ENCODE measurements at regions not wholly inside any gene's neighbourhood (a gene's known extent, or its start where the extent isn't known, plus 50 kb on each side); places are given as distances from the start of the nearest gene placed in this dataset.
A peak's percentile ranks its signal among the peaks of the same experiment; 100 is the strongest.

DNA sequence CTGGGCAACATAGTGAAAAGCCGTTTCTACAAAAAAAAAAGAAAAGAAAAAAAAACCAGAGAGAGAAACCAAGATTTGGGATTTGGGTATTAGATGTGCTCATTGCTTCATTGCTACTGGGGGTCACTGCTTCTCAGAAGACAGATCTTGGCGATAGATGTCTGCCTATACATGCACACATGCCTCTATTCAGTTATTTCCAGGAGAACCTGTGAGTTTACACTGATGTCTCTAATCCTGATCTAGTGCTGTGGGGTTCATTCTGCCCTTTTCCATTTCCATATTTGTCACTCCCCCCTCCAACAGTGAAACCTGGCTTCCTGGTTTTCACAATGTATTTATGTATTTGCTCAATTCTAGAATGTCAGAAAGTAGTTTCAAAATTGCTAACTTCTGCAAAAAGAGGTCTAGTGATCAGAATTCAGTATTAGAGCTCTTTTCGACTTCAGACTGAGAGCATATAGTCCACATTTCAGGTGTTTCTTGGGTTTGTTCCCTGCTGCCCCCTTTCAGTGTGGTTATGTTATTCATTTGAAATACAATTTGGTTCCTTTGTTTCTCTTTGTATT, 111.0 kb downstream of the SLC25A47 start (continued):
- no peak for TF ChIP-seq CTCF (IDR thresholded peaks at IDR 0.05)

GRCh38 chr14:100434911-100435438, 111.8 kb downstream of the SLC25A47 start:
- Mint-ChIP-seq H3K4me3 (no peak overlapping the region), H3K4me1 (peaks cover 6% of the 10 kb centered on the region), H3K9me3 (no peaks in the 10 kb centered on the region), H3K36me3 (no peaks in the 10 kb centered on the region), H3K27ac (no peak overlapping the region), H3K27me3 (ENCODE audit: low read depth) (no peaks in the 10 kb centered on the region)
- no peak for DNase-seq (ENCODE audit: low spot score)
- ChIA-PET CTCF (interaction anchor here (0.9 to 3.3 kb wide), 4 partner anchors 17 to 221 kb away, joined by 3 to 15 read pairs (median 7); no protein-coding TSS in a partner anchor), POLR2A (no interaction called here)
- no peak for TF ChIP-seq JUN (CRISPR knock-in tag; IDR thresholded peaks at IDR 0.05)
- no peak for TF ChIP-seq CREB1 (CRISPR knock-in tag; IDR thresholded peaks at IDR 0.05)
- no peak for TF ChIP-seq NR2C2 (CRISPR knock-in tag; IDR thresholded peaks at IDR 0.05)
- TF ChIP-seq MAX (CRISPR knock-in tag; IDR thresholded peaks at IDR 0.05) = no peak
- TF ChIP-seq, protein P1, sequence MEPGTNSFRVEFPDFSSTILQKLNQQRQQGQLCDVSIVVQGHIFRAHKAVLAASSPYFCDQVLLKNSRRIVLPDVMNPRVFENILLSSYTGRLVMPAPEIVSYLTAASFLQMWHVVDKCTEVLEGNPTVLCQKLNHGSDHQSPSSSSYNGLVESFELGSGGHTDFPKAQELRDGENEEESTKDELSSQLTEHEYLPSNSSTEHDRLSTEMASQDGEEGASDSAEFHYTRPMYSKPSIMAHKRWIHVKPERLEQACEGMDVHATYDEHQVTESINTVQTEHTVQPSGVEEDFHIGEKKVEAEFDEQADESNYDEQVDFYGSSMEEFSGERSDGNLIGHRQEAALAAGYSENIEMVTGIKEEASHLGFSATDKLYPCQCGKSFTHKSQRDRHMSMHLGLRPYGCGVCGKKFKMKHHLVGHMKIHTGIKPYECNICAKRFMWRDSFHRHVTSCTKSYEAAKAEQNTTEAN (CRISPR knock-in tag; IDR thresholded peaks at IDR 0.05) = no peak
- no peak for TF ChIP-seq E2F4 (CRISPR knock-in tag; IDR thresholded peaks at IDR 0.05; ENCODE audit: borderline replicate concordance, low read depth)
- no peak for TF ChIP-seq IRF2 (CRISPR knock-in tag; IDR thresholded peaks at IDR 0.05; ENCODE audit: borderline replicate concordance, low read depth)
- TF ChIP-seq SMAD3 (CRISPR knock-in tag; IDR thresholded peaks at IDR 0.05; ENCODE audit: borderline replicate concordance) = no peak
- no peak for TF ChIP-seq IRF1 (CRISPR knock-in tag; IDR thresholded peaks at IDR 0.05)
- no peak for TF ChIP-seq FOXJ3 (CRISPR knock-in tag; IDR thresholded peaks at IDR 0.05; ENCODE audit: borderline replicate concordance)
- no peak for TF ChIP-seq TCF7 (CRISPR knock-in tag; IDR thresholded peaks at IDR 0.05; ENCODE audit: low read depth)
- no peak for ATAC-seq

DNA sequence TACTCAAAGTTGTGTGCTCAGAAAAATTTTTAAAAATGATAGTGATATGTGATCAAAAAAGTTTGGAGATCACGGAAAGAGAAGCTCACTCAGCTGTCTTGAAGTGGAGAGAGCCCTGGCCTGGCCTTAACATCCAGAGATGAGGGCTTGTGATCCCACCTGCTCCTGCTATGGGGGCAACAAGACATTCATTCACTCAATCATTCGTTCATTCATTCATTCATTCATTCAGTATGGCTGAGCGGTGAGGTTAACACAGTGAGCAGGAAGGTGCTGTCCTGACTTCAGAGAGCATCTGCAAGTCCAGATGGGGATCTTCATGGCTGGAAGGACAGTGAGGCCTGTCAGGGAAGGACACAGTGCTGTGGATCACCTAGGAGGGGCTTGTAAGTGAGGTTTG, 112.3 kb downstream of the SLC25A47 start:
- no peak for ATAC-seq

More for the DNA sequence above, 112.3 kb downstream of the SLC25A47 start:
- DNase-seq (ENCODE audit: low spot score) = no peak
- Mint-ChIP-seq H3K4me3 (no peak overlapping the region), H3K27me3 (ENCODE audit: low read depth) (no peaks in the 10 kb centered on the region), H3K4me1 (peaks cover 11% of the 10 kb centered on the region), H3K27ac (0 out of 2 replicates have a peak overlapping the region, but pooled peaks have one; percentile 32), H3K36me3 (no peaks in the 10 kb centered on the region), H3K9me3 (no peaks in the 10 kb centered on the region)
- POLR2A ChIA-PET = no interaction called here
- TF ChIP-seq GABPB1 (CRISPR knock-in tag; IDR thresholded peaks at IDR 0.05) = no peak
- no peak for TF ChIP-seq NFE2L1 (CRISPR knock-in tag; IDR thresholded peaks at IDR 0.05)
- no peak for TF ChIP-seq CTCF (IDR thresholded peaks at IDR 0.05)
- no peak for TF ChIP-seq TCF7 (CRISPR knock-in tag; IDR thresholded peaks at IDR 0.05; ENCODE audit: low read depth)
- TF ChIP-seq RORB (CRISPR knock-in tag; IDR thresholded peaks at IDR 0.05) = no peak
- TF ChIP-seq, protein P2, sequence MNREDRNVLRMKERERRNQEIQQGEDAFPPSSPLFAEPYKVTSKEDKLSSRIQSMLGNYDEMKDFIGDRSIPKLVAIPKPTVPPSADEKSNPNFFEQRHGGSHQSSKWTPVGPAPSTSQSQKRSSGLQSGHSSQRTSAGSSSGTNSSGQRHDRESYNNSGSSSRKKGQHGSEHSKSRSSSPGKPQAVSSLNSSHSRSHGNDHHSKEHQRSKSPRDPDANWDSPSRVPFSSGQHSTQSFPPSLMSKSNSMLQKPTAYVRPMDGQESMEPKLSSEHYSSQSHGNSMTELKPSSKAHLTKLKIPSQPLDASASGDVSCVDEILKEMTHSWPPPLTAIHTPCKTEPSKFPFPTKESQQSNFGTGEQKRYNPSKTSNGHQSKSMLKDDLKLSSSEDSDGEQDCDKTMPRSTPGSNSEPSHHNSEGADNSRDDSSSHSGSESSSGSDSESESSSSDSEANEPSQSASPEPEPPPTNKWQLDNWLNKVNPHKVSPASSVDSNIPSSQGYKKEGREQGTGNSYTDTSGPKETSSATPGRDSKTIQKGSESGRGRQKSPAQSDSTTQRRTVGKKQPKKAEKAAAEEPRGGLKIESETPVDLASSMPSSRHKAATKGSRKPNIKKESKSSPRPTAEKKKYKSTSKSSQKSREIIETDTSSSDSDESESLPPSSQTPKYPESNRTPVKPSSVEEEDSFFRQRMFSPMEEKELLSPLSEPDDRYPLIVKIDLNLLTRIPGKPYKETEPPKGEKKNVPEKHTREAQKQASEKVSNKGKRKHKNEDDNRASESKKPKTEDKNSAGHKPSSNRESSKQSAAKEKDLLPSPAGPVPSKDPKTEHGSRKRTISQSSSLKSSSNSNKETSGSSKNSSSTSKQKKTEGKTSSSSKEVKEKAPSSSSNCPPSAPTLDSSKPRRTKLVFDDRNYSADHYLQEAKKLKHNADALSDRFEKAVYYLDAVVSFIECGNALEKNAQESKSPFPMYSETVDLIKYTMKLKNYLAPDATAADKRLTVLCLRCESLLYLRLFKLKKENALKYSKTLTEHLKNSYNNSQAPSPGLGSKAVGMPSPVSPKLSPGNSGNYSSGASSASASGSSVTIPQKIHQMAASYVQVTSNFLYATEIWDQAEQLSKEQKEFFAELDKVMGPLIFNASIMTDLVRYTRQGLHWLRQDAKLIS (CRISPR knock-in tag; IDR thresholded peaks at IDR 0.05; ENCODE audit: borderline replicate concordance) = no peak
- no peak for TF ChIP-seq HMGA2 (CRISPR knock-in tag; IDR thresholded peaks at IDR 0.05)
- TF ChIP-seq ZNF121 (CRISPR knock-in tag; IDR thresholded peaks at IDR 0.05) = no peak
- CTCF ChIA-PET = interaction anchor here (0.6 to 3.3 kb wide), 6 partner anchors 18 to 220 kb away, joined by 3 to 15 read pairs (median 4); no protein-coding TSS in a partner anchor
